ENCODE measurements at regions not wholly inside any gene's neighbourhood (a gene's known extent, or its start where the extent isn't known, plus 50 kb on each side); places are given as distances from the start of the nearest gene placed in this dataset.
"Not testable (repeated sequence)": the region's sequence is repeated elsewhere in the genome, so short reads cannot be mapped to it uniquely, and the experiment has no call there.

DNA sequence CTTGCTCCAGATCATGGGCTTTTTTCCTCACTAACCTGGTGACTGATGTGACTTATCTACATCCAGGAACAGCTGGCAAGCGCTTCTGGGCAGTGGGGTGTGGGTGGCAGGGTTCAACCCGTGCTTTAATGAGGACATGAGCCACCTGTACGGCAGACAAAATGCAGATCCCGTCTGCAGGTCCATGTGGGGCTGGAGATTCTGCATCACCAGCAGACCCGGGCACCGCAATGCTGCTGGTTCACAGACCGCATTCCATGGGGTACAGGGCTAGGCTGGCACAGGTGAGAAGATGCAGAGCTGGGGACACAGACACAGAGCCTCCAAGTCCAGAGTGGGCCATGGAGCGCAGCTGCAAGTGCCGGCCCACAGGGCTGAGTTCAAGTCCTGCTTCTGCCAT lies 204.0 kb downstream of the LAT start:
- not testable (repeated sequence) for TF ChIP-seq CTCF (IDR thresholded peaks at IDR 0.05; ENCODE audit: insufficient read depth, low read length, poor library complexity, severe bottlenecking); EZH2phosphoT487 (conservative IDR thresholded peaks at IDR 0.05; ENCODE audit: low read length)
